GM23338 (cell line): ENCODE measurements at regions not wholly inside any gene's neighbourhood (a gene's known extent, or its start where the extent isn't known, plus 50 kb on each side); places are given as distances from the start of the nearest gene placed in this dataset.

Experiments used
- ATAC-seq: fragments of 200-7000 bp; cut with Tn5 transposase; 3 replicates; pipeline ENCODE4 v1.9.1; 2020
- DNase-seq: peaks from one replicate; pipeline ENCODE4 v3.0.0-alpha.2; 2015; ENCODE audit warnings: low spot score
- H2AFZ ChIP-seq: fragments of 200-600 bp; sonication (generic); 2 replicates; pipeline ENCODE4 v1.8.0; 2016; ENCODE audit warnings: antibody characterized with exemption, mild to moderate bottlenecking, moderate library complexity
- H3F3A ChIP-seq: fragments of 200-600 bp; sonication (generic); replicated peaks from 2 replicates; pipeline ENCODE4 v1.8.0; 2017; ENCODE audit warnings: antibody characterized with exemption, mixed run types, low read depth
- H3K27ac ChIP-seq: fragments of 200-600 bp; sonication (generic); 2 replicates; pipeline ENCODE4 v1.6.1; 2016; ENCODE audit warnings: low read depth
- H3K27me3 ChIP-seq: fragments of 200-600 bp; sonication (generic); 2 replicates; pipeline ENCODE4 v1.8.0; 2016; ENCODE audit warnings: mild to moderate bottlenecking, mixed run types, moderate library complexity; ENCODE audit not compliant: insufficient read depth
- H3K36me3 ChIP-seq: fragments of 200-600 bp; sonication (generic); 2 replicates; pipeline ENCODE4 v1.8.0; 2016; ENCODE audit warnings: mild to moderate bottlenecking; ENCODE audit not compliant: insufficient read depth
- H3K4me1 ChIP-seq: fragments of 200-600 bp; sonication (generic); 2 replicates; pipeline ENCODE4 v1.8.0; 2016; ENCODE audit warnings: mild to moderate bottlenecking, moderate library complexity; ENCODE audit not compliant: insufficient read depth
- H3K4me2 ChIP-seq: fragments of 200-600 bp; sonication (generic); 2 replicates; pipeline ENCODE4 v1.7.1; 2017; ENCODE audit warnings: mixed run types
- H3K4me3 ChIP-seq: fragments of 200-600 bp; sonication (generic); 2 replicates; pipeline ENCODE4 v1.6.1; 2016; ENCODE audit warnings: mixed run types
- H3K79me2 ChIP-seq: fragments of 200-600 bp; sonication (generic); replicated peaks from 2 replicates; pipeline ENCODE4 v1.8.0; 2017; ENCODE audit warnings: mild to moderate bottlenecking; ENCODE audit not compliant: insufficient read depth
- H3K9me2 ChIP-seq: fragments of 200-600 bp; sonication (generic); 2 replicates; pipeline ENCODE4 v1.8.0; 2017; ENCODE audit not compliant: insufficient read depth
- H4K20me1 ChIP-seq: fragments of 200-600 bp; sonication (generic); replicated peaks from 2 replicates; pipeline ENCODE4 v1.8.0; 2017; ENCODE audit warnings: mild to moderate bottlenecking; ENCODE audit not compliant: insufficient read depth
- H3K27ac Mint-ChIP-seq: 2 replicates; pipeline ENCODE4 v1.8.0; 2020; ENCODE audit warnings: inconsistent platforms, mild to moderate bottlenecking, moderate library complexity, mixed read lengths
- H3K27me3 Mint-ChIP-seq: 3 replicates; pipeline ENCODE4 v1.8.0; 2022; ENCODE audit warnings: low read depth, mild to moderate bottlenecking, moderate library complexity, mixed read lengths, inconsistent platforms; ENCODE audit not compliant: insufficient read depth, poor library complexity
- H3K36me3 Mint-ChIP-seq: 3 replicates; pipeline ENCODE4 v1.8.0; 2021; ENCODE audit warnings: low read depth, mild to moderate bottlenecking, inconsistent platforms, moderate library complexity, mixed read lengths
- H3K4me1 Mint-ChIP-seq: 3 replicates; pipeline ENCODE4 v1.8.0; 2020; ENCODE audit warnings: mild to moderate bottlenecking, inconsistent platforms, mixed read lengths
- H3K4me3 Mint-ChIP-seq: 3 replicates; pipeline ENCODE4 v1.8.0; 2021; ENCODE audit warnings: moderate library complexity, mild to moderate bottlenecking, inconsistent platforms, mixed read lengths
- H3K9me3 Mint-ChIP-seq: 3 replicates; pipeline ENCODE4 v1.8.0; 2020; ENCODE audit warnings: moderate library complexity, mild to moderate bottlenecking, inconsistent platforms, mixed read lengths
- CREB1 ChIP-seq: fragments of 250-450 bp; sonication (Bioruptor Pico); IDR thresholded peaks from 2 replicates; pipeline ENCODE4 v1.5.0; 2020; ENCODE audit warnings: low read depth, mild to moderate bottlenecking, moderate library complexity
- ETS1 ChIP-seq: IDR thresholded peaks from 2 replicates; pipeline ENCODE4 v1.6.1; 2016; ENCODE audit warnings: antibody characterized with exemption
- EZH2 ChIP-seq: fragments of 200-600 bp; sonication (generic); IDR thresholded peaks from one replicate; pipeline ENCODE4 v1.8.0; 2017; ENCODE audit warnings: antibody characterized with exemption, mild to moderate bottlenecking, low read depth; ENCODE audit not compliant: unreplicated experiment
- EZH2phosphoT487 ChIP-seq: fragments of 200-600 bp; sonication (generic); IDR thresholded peaks from one replicate; pipeline ENCODE4 v1.8.1; 2018; ENCODE audit warnings: antibody characterized with exemption; ENCODE audit not compliant: unreplicated experiment
- JUNB ChIP-seq: IDR thresholded peaks from one replicate; pipeline ENCODE4 v1.6.1; 2016; ENCODE audit warnings: antibody characterized with exemption; ENCODE audit not compliant: unreplicated experiment
- NANOG ChIP-seq: IDR thresholded peaks from 2 replicates; pipeline ENCODE4 v1.6.1; 2016; ENCODE audit warnings: antibody characterized with exemption, borderline replicate concordance
- POLR2AphosphoS5 ChIP-seq: IDR thresholded peaks from 2 replicates; pipeline ENCODE4 v1.6.1; 2016; ENCODE audit warnings: antibody characterized with exemption, low read depth
- REST ChIP-seq: IDR thresholded peaks from one replicate; pipeline ENCODE4 v1.6.1; 2018; ENCODE audit warnings: antibody characterized with exemption; ENCODE audit not compliant: unreplicated experiment
- STAT1 ChIP-seq: IDR thresholded peaks from one replicate; pipeline ENCODE4 v1.6.1; 2016; ENCODE audit warnings: antibody characterized with exemption; ENCODE audit not compliant: unreplicated experiment
- ZNF114 ChIP-seq: fragments of 250-450 bp; sonication (Bioruptor Pico); IDR thresholded peaks from 2 replicates; pipeline ENCODE4 v1.5.0; 2020; ENCODE audit warnings: mild to moderate bottlenecking, moderate library complexity
- TF ChIP-seq, protein P1 (sequence below): fragments of 250-450 bp; sonication (Bioruptor Pico); IDR thresholded peaks from 2 replicates; pipeline ENCODE4 v1.5.0; 2020; ENCODE audit warnings: mild to moderate bottlenecking, moderate library complexity
- TF ChIP-seq, protein P2 (sequence below), 2 experiments: fragments of 200-600 bp in 1 of 2; sonication (generic) in 1 of 2; conservative IDR thresholded peaks; 2 replicates each; pipeline versions ENCODE4 v1.5.1 to v1.6.1; 2016 to 2017; ENCODE audit warnings: antibody characterized with exemption in 2 of 2, low read depth in 2 of 2, mild to moderate bottlenecking in 2 of 2, moderate library complexity in 1 of 2

DNA sequence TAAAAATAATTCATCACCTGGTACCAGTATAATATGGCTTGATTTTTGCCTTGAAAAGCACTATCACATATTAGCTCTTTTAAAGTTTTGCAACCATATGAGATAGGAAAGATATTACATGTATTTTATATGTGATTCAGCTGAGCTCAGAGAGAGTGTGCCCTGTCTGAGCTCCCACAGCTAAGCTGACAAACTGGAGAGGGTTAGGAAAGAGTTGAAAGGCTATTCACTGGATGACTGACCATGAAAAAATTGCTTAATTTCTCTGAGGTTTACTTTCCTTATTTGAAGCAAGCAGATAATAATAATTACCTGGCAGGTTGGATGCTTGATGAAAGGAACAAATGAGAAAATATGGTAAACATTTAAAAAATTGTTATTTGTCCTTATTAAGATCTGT lies 97.4 kb upstream of the CCDC80 start (continued):
- TF ChIP-seq CREB1 (CRISPR knock-in tag): no peak
- TF ChIP-seq, protein P1, sequence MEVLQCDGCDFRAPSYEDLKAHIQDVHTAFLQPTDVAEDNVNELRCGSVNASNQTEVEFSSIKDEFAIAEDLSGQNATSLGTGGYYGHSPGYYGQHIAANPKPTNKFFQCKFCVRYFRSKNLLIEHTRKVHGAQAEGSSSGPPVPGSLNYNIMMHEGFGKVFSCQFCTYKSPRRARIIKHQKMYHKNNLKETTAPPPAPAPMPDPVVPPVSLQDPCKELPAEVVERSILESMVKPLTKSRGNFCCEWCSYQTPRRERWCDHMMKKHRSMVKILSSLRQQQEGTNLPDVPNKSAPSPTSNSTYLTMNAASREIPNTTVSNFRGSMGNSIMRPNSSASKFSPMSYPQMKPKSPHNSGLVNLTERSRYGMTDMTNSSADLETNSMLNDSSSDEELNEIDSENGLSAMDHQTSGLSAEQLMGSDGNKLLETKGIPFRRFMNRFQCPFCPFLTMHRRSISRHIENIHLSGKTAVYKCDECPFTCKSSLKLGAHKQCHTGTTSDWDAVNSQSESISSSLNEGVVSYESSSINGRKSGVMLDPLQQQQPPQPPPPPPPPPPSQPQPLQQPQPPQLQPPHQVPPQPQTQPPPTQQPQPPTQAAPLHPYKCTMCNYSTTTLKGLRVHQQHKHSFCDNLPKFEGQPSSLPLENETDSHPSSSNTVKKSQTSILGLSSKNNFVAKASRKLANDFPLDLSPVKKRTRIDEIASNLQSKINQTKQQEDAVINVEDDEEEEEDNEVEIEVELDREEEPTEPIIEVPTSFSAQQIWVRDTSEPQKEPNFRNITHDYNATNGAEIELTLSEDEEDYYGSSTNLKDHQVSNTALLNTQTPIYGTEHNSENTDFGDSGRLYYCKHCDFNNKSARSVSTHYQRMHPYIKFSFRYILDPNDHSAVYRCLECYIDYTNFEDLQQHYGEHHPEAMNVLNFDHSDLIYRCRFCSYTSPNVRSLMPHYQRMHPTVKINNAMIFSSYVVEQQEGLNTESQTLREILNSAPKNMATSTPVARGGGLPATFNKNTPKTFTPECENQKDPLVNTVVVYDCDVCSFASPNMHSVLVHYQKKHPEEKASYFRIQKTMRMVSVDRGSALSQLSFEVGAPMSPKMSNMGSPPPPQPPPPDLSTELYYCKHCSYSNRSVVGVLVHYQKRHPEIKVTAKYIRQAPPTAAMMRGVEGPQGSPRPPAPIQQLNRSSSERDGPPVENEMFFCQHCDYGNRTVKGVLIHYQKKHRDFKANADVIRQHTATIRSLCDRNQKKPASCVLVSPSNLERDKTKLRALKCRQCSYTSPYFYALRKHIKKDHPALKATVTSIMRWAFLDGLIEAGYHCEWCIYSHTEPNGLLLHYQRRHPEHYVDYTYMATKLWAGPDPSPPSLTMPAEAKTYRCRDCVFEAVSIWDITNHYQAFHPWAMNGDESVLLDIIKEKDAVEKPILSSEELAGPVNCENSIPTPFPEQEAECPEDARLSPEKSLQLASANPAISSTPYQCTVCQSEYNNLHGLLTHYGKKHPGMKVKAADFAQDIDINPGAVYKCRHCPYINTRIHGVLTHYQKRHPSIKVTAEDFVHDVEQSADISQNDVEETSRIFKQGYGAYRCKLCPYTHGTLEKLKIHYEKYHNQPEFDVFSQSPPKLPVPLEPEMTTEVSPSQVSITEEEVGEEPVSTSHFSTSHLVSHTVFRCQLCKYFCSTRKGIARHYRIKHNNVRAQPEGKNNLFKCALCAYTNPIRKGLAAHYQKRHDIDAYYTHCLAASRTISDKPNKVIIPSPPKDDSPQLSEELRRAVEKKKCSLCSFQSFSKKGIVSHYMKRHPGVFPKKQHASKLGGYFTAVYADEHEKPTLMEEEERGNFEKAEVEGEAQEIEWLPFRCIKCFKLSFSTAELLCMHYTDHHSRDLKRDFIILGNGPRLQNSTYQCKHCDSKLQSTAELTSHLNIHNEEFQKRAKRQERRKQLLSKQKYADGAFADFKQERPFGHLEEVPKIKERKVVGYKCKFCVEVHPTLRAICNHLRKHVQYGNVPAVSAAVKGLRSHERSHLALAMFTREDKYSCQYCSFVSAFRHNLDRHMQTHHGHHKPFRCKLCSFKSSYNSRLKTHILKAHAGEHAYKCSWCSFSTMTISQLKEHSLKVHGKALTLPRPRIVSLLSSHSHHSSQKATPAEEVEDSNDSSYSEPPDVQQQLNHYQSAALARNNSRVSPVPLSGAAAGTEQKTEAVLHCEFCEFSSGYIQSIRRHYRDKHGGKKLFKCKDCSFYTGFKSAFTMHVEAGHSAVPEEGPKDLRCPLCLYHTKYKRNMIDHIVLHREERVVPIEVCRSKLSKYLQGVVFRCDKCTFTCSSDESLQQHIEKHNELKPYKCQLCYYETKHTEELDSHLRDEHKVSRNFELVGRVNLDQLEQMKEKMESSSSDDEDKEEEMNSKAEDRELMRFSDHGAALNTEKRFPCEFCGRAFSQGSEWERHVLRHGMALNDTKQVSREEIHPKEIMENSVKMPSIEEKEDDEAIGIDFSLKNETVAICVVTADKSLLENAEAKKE: no peak

GRCh38 chr3:112736805-112737566 lies 96.0 kb upstream of the CCDC80 start:
- H3K27me3 Mint-ChIP-seq: no peaks in the 10 kb centered on the region
- peaks cover 10% of the 10 kb centered on the region for H3K4me1 Mint-ChIP-seq
- DNase-seq (no peak), ATAC-seq (no peak)
- no peaks in the 10 kb centered on the region for H3K79me2 ChIP-seq
- no peak overlapping the region for H3K4me3 Mint-ChIP-seq
- H3K27ac ChIP-seq: no peak overlapping the region
- H3K36me3 ChIP-seq: no peaks in the 10 kb centered on the region
- no peaks in the 10 kb centered on the region for H3K27me3 ChIP-seq
- no peak overlapping the region for H3K4me2 ChIP-seq
- no peak overlapping the region for H2AFZ ChIP-seq
- H3F3A ChIP-seq: no peaks in the 10 kb centered on the region
- H3K9me2 ChIP-seq: no peaks in the 10 kb centered on the region
- peaks cover 9% of the 10 kb centered on the region for H3K4me1 ChIP-seq
- H4K20me1 ChIP-seq: no peaks in the 10 kb centered on the region
- no peaks in the 10 kb centered on the region for H3K9me3 Mint-ChIP-seq
- H3K4me3 ChIP-seq: no peak overlapping the region
- peak overlapping the region; percentile 6; the same call in 1 of the 2 replicates for H3K27ac Mint-ChIP-seq
- H3K36me3 Mint-ChIP-seq: no peaks in the 10 kb centered on the region
- no peak for TF ChIP-seq STAT1
- no peak for TF ChIP-seq NANOG
- TF ChIP-seq ETS1: no peak
- no peak for TF ChIP-seq EZH2phosphoT487
- TF ChIP-seq EZH2: no peak
- no peak for TF ChIP-seq JUNB
- no peak for TF ChIP-seq POLR2AphosphoS5
- TF ChIP-seq ZNF114 (CRISPR knock-in tag): no peak
- TF ChIP-seq, protein P2, sequence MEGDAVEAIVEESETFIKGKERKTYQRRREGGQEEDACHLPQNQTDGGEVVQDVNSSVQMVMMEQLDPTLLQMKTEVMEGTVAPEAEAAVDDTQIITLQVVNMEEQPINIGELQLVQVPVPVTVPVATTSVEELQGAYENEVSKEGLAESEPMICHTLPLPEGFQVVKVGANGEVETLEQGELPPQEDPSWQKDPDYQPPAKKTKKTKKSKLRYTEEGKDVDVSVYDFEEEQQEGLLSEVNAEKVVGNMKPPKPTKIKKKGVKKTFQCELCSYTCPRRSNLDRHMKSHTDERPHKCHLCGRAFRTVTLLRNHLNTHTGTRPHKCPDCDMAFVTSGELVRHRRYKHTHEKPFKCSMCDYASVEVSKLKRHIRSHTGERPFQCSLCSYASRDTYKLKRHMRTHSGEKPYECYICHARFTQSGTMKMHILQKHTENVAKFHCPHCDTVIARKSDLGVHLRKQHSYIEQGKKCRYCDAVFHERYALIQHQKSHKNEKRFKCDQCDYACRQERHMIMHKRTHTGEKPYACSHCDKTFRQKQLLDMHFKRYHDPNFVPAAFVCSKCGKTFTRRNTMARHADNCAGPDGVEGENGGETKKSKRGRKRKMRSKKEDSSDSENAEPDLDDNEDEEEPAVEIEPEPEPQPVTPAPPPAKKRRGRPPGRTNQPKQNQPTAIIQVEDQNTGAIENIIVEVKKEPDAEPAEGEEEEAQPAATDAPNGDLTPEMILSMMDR (conservative IDR thresholded peaks at IDR 0.05; ENCODE audit: low read depth in 2 of 2): no peak
- no peak for TF ChIP-seq REST
